Ovary (tissue), 3 donors: ENCODE measurements at regions not wholly inside any gene's neighbourhood (a gene's known extent, or its start where the extent isn't known, plus 50 kb on each side); places are given as distances from the start of the nearest gene placed in this dataset.

ENCODE experiments used
- EP300 ChIP-seq: sonication (generic); formaldehyde crosslinking; IDR thresholded peaks from one replicate; pipeline ENCODE4 v1.6.1; 2017; ENCODE audit warnings: antibody characterized with exemption
- TF ChIP-seq, protein P1 (sequence below), 3 donors: fragments of 450-650 bp in 2 of 3; fragments of 200-600 bp in 1 of 3; IDR thresholded peaks; one replicate each; pipeline versions ENCODE4 v1.5.1 to v1.8.0; 2016 to 2022; ENCODE audit warnings: antibody characterized with exemption in 3 of 3, mild to moderate bottlenecking in 1 of 3
- donor health status: DM: no; HTN: no; CAD: no.

DNA sequence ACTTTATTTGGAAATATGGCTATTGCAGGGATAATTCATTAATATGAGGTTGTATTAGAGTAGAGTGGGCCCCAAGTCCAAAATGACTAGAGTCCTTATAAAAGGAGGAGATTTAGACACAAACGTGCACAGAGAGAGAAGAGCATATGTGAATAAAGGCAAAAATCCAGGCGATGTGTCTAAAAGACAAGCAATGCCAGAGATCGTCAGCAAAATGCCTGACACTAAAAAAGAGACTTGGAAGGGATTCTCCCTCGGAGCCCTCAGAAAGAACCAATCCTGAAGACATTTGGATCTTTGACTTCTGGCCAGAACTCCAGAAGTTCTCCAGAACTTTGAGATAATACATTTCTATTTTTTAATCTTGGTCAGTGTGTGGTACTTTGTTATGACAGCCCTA lies 472.1 kb downstream of the NLGN4X start:
- TF ChIP-seq, protein P1, sequence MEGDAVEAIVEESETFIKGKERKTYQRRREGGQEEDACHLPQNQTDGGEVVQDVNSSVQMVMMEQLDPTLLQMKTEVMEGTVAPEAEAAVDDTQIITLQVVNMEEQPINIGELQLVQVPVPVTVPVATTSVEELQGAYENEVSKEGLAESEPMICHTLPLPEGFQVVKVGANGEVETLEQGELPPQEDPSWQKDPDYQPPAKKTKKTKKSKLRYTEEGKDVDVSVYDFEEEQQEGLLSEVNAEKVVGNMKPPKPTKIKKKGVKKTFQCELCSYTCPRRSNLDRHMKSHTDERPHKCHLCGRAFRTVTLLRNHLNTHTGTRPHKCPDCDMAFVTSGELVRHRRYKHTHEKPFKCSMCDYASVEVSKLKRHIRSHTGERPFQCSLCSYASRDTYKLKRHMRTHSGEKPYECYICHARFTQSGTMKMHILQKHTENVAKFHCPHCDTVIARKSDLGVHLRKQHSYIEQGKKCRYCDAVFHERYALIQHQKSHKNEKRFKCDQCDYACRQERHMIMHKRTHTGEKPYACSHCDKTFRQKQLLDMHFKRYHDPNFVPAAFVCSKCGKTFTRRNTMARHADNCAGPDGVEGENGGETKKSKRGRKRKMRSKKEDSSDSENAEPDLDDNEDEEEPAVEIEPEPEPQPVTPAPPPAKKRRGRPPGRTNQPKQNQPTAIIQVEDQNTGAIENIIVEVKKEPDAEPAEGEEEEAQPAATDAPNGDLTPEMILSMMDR (IDR thresholded peaks at IDR 0.05), result no peak
- TF ChIP-seq EP300, result no peak
